Hepatocyte (in vitro differentiated cells): ENCODE measurements at regions not wholly inside any gene's neighbourhood (a gene's known extent, or its start where the extent isn't known, plus 50 kb on each side); places are given as distances from the start of the nearest gene placed in this dataset.

Experiments used
- DNase-seq: peaks from one replicate; pipeline ENCODE4 v3.0.0-alpha.2; 2016; ENCODE audit warnings: low spot score
- H2AFZ ChIP-seq: fragments of 200-600 bp; sonication (generic); 2 replicates; pipeline ENCODE4 v1.6.0; 2016; ENCODE audit warnings: antibody characterized with exemption, mild to moderate bottlenecking
- H3K27ac ChIP-seq: fragments of 200-600 bp; sonication (generic); 2 replicates; pipeline ENCODE4 v1.5.1; 2016; ENCODE audit warnings: mild to moderate bottlenecking
- H3K27me3 ChIP-seq: fragments of 200-600 bp; sonication (generic); 2 replicates; pipeline ENCODE4 v1.6.1; 2016
- H3K36me3 ChIP-seq: fragments of 200-600 bp; sonication (generic); replicated peaks from 2 replicates; pipeline ENCODE4 v1.5.1; 2016; ENCODE audit warnings: low read depth; ENCODE audit not compliant: insufficient read depth
- H3K4me1 ChIP-seq: fragments of 200-600 bp; sonication (generic); 2 replicates; pipeline ENCODE4 v1.5.1; 2016; ENCODE audit warnings: mild to moderate bottlenecking, moderate library complexity; ENCODE audit not compliant: insufficient read depth
- H3K4me2 ChIP-seq: fragments of 200-600 bp; sonication (generic); 2 replicates; pipeline ENCODE4 v1.6.0; 2016
- H3K4me3 ChIP-seq: fragments of 200-600 bp; sonication (generic); 2 replicates; pipeline ENCODE4 v1.5.1; 2016; ENCODE audit warnings: mild to moderate bottlenecking
- H3K79me2 ChIP-seq: fragments of 200-600 bp; sonication (generic); 2 replicates; pipeline ENCODE4 v1.6.0; 2017; ENCODE audit warnings: mild to moderate bottlenecking
- H3K9me2 ChIP-seq: fragments of 200-600 bp; sonication (generic); replicated peaks from 2 replicates; pipeline ENCODE4 v1.6.0; 2017; ENCODE audit warnings: mild to moderate bottlenecking; ENCODE audit not compliant: insufficient read depth
- H3K9me3 ChIP-seq: fragments of 200-600 bp; sonication (generic); 2 replicates; pipeline ENCODE4 v1.5.1; 2016; ENCODE audit warnings: low read depth, mild to moderate bottlenecking
- H4K20me1 ChIP-seq: fragments of 200-600 bp; sonication (generic); 2 replicates; pipeline ENCODE4 v1.6.0; 2016; ENCODE audit warnings: mild to moderate bottlenecking; ENCODE audit not compliant: insufficient read depth, poor library complexity, severe bottlenecking
- EZH2 ChIP-seq: fragments of 200-600 bp; sonication (generic); IDR thresholded peaks from 2 replicates; pipeline ENCODE4 v1.6.1; 2016; ENCODE audit warnings: antibody characterized with exemption, mild to moderate bottlenecking, borderline replicate concordance
- EZH2phosphoT487 ChIP-seq: fragments of 200-600 bp; sonication (generic); IDR thresholded peaks from one replicate; pipeline ENCODE4 v1.6.1; 2018; ENCODE audit warnings: antibody characterized with exemption, mild to moderate bottlenecking, low read depth, moderate library complexity; ENCODE audit not compliant: unreplicated experiment, severe bottlenecking
- WGBS: methylation state at CpG from one replicate; pipeline ENCODE4 v1.1.6; 2016; ENCODE audit warnings: low lambda C conversion rate; ENCODE audit errors: missing lambda C conversion rate; 5-methylcytosine and 5-hydroxymethylcytosine counted together
- TF ChIP-seq, protein P1 (sequence below): fragments of 200-600 bp; sonication (generic); IDR thresholded peaks from 2 replicates; pipeline ENCODE4 v1.5.1; 2016; ENCODE audit warnings: antibody characterized with exemption, mild to moderate bottlenecking; ENCODE audit not compliant: poor library complexity

DNA sequence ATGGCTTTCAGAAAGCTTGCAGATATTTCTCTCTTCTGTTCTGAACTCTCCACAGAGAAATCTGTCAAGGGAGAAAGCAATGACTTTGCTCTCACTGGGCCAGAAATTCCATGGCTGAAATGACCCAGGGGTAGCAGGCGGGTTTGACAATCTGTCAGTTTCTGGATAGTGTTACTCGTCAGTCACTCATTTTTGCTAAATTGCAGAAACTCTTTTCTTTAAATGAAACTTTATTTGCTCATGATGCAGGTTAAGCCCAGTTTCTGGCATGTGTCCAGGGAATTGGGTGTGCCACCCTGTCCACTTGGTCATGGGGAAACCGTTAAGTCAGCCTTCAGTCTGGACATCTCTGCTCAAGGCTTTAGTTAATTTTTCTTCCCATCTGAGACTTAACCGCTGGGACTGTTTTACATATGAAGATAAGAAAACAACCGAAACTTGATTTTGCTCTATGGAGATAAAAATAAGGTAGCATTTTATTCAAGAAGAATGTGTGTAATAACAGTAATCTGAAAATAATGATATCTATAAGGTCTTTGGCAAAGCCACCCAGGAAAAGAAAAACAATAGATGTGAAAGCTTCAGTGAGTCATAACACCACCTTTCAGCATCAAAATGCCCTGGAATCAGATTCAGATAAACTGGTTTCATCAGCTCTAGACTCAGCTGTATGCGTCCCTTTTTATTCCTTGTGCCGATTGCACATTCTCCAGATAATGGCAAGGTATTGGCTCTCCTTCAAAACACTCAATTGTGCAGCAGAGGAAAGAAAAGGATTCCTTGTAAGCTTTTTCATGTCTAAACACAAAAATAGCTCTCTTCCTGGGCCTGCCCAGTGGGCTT is 308.3 kb downstream of the ZSWIM6 start:
- Histone ChIP-seq H3K9me3 (no peaks in the 10 kb centered on the region), H3K4me3 (no peak overlapping the region), H3K9me2 (no peaks in the 10 kb centered on the region), H3K4me2 (no peak overlapping the region), H3K27me3 (no peaks in the 10 kb centered on the region), H4K20me1 (no peaks in the 10 kb centered on the region), H3K27ac (no peak overlapping the region), H3K4me1 (no peaks in the 10 kb centered on the region), H2AFZ (no peak overlapping the region), H3K79me2 (no peaks in the 10 kb centered on the region), H3K36me3 (no peaks in the 10 kb centered on the region)
- TF ChIP-seq, protein P1, sequence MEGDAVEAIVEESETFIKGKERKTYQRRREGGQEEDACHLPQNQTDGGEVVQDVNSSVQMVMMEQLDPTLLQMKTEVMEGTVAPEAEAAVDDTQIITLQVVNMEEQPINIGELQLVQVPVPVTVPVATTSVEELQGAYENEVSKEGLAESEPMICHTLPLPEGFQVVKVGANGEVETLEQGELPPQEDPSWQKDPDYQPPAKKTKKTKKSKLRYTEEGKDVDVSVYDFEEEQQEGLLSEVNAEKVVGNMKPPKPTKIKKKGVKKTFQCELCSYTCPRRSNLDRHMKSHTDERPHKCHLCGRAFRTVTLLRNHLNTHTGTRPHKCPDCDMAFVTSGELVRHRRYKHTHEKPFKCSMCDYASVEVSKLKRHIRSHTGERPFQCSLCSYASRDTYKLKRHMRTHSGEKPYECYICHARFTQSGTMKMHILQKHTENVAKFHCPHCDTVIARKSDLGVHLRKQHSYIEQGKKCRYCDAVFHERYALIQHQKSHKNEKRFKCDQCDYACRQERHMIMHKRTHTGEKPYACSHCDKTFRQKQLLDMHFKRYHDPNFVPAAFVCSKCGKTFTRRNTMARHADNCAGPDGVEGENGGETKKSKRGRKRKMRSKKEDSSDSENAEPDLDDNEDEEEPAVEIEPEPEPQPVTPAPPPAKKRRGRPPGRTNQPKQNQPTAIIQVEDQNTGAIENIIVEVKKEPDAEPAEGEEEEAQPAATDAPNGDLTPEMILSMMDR: no peak
- TF ChIP-seq EZH2 (no peak), EZH2phosphoT487 (no peak)
- 79% methylated on average over 7 of the region's 7 CpGs for WGBS
- no peak for DNase-seq

DNA sequence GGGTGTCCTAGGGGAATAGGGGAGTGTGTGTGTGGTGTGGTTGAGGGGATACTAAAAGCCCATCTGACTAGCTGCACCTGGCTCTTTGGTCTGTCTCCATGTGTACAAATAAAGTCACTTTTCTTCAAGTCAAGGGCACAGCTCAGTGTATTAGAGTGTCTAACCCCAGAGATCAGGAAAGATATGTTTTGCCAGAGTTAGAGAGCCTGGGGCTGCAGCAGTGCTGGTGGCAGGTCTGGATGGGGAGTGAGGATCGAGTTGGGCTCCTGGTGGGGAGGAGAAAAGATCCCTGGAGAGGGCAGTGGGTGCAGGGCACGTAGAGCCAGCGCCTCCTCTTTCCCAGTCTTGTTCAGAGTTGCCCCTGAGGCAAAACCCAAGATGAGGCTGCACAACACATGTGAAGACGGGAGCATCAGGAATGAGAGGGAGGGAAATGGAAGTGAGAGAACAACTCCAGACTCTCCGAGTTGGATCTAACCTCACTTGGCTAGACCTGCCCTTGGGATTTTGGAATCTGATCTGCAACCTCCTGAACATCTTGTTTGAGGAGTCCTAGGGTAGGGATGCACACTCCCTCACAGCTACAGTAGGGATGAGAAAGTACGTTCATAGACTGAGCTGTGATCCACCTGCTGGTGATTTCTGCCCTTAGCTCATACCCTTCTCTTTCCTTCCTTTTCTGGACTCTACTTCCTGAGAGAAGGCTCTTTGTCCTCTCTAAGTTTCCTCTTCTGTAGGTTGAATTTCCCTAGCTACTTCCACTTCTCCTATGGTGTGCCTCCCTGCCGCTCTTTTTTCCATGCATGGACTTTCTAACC is 309.9 kb downstream of the ZSWIM6 start:
- no peak for DNase-seq
- 79% methylated on average over 7 of the region's 7 CpGs for WGBS
- H3K4me2 ChIP-seq: no peak overlapping the region

DNA sequence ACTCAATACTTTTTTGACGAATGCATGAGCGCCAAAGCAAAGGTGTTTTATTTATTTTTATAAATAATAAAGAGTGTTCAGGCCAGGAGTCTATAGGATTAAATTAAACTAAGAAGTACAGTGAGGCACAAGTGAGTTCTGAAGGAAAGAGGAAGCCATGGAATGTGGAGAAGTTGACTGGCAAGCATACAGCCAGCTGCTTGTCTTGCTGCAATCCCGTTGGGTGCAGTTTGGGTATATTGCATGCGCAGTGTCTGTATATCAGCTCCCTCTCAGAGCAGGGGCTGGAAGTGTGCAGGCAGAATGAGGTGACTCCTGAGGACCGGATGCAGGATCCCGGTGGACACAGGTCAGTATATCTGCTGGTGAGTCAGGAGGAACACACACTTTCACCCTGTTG is 315.6 kb downstream of the ZSWIM6 start:
- no peak for TF ChIP-seq EZH2phosphoT487
- TF ChIP-seq EZH2: no peak
- TF ChIP-seq, protein P1: no peak

More for the DNA sequence above, 309.9 kb downstream of the ZSWIM6 start:
- Histone ChIP-seq H3K9me2 (no peaks in the 10 kb centered on the region), H3K9me3 (no peaks in the 10 kb centered on the region), H3K4me3 (no peak overlapping the region), H3K36me3 (no peaks in the 10 kb centered on the region), H3K27ac (no peak overlapping the region), H2AFZ (no peak overlapping the region), H4K20me1 (no peaks in the 10 kb centered on the region), H3K4me1 (no peaks in the 10 kb centered on the region), H3K27me3 (no peaks in the 10 kb centered on the region), H3K79me2 (no peaks in the 10 kb centered on the region)
- TF ChIP-seq EZH2phosphoT487: no peak
- TF ChIP-seq, protein P1: peak; percentile 17

More for the DNA sequence above, 315.6 kb downstream of the ZSWIM6 start:
- H3K4me2 ChIP-seq: no peak overlapping the region
- H3K79me2 ChIP-seq: no peaks in the 10 kb centered on the region
- no peak overlapping the region for H2AFZ ChIP-seq
- H3K27me3 ChIP-seq: no peaks in the 10 kb centered on the region
- H3K4me1 ChIP-seq: no peaks in the 10 kb centered on the region
- WGBS: 98% methylated on average over 6 of the region's 6 CpGs
- DNase-seq: no peak
- no peaks in the 10 kb centered on the region for H4K20me1 ChIP-seq
- H3K9me3 ChIP-seq: no peaks in the 10 kb centered on the region
- no peaks in the 10 kb centered on the region for H3K9me2 ChIP-seq
- no peak overlapping the region for H3K4me3 ChIP-seq
- H3K36me3 ChIP-seq: no peaks in the 10 kb centered on the region
- no peak overlapping the region for H3K27ac ChIP-seq
